HG03060 (cell line): ENCODE measurements at regions not wholly inside any gene's neighbourhood (a gene's known extent, or its start where the extent isn't known, plus 50 kb on each side); places are given as distances from the start of the nearest gene placed in this dataset.
A peak's percentile ranks its signal among the peaks of the same experiment; 100 is the strongest.
"Not testable (repeated sequence)": the region's sequence is repeated elsewhere in the genome, so short reads cannot be mapped to it uniquely, and the experiment has no call there.

Experiments used
- ATAC-seq: cut with Tn5 transposase; IDR thresholded peaks from one replicate; pipeline ENCODE4 v1.9.1; 2021; ENCODE audit warnings: low read depth, moderate number of reproducible peaks; ENCODE audit not compliant: unreplicated experiment

DNA sequence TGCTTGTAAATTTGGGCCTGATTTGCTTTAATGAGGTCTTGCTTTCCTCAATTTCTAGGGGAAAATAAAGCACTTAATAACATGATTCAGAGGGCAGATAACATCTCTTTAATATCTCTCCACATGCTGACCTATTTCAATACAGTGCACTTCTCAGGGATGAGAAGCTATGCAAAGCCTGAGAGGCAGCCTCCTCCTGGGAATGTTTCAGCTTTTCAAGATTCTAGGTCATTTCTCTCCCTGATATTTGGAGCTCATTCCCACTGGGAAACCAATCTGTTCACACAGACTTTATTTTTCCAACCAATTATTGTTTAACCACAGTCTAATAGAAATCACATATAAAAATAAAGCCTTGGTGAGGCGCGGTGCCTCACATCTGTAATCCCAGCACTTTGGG lies 67.0 kb upstream of the LSAMP start:
- no peak for ATAC-seq

DNA sequence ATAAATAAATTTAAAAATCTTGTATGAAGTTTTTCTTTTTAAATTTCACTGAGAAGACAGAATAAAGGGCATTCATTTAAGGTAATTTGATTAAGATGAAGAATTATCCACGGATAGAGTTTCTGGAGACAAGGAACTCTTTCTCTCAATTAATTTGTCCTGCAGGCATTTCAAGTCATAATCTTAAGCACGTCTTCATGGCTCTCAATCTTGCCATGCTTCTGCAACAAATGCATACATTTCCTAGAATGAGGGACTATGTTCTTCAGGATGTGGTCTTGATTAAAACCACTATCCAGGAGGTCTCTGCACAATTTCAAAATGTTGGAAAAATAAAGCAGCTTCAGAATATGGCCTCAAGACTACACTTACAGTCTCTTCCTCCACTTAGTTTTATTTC lies 67.6 kb upstream of the LSAMP start:
- no peak for ATAC-seq

DNA sequence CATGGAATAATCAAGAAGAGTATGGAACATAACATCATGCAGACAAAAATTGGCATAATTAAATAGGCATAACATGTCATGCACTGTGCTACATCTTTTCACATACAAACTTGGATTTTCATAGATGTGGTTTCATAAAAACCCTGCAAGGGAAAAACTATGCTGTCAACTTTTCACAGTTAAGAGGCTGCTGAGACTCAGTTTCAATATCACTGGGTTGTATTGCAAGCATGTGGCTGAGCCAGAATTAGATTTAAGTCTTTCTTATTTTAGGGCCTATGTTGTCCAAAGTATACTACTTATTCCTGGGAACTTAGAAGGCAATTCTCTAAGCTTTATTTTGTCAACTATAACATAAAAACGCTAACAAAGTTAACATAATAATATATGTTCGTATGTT lies 70.7 kb upstream of the LSAMP start:
- no peak for ATAC-seq

DNA sequence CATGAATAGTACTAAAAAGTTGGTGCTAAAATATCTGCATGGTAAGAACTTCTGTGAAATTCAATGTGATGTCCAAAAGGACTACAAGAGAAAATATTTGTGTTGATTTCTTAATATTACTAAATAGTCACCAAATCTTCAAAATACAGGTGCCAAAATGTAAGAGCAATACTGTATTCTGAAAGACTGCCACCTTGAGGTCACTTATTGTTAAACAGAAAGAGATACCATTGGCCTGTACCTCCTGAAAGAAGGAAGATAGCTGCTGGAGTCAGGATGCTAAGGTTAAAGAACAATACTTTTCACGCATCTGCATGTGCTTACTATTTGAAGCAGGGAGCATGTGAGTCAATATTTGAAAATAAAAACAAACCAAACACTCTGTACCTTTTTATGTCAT lies 72.0 kb upstream of the LSAMP start:
- ATAC-seq: no peak

DNA sequence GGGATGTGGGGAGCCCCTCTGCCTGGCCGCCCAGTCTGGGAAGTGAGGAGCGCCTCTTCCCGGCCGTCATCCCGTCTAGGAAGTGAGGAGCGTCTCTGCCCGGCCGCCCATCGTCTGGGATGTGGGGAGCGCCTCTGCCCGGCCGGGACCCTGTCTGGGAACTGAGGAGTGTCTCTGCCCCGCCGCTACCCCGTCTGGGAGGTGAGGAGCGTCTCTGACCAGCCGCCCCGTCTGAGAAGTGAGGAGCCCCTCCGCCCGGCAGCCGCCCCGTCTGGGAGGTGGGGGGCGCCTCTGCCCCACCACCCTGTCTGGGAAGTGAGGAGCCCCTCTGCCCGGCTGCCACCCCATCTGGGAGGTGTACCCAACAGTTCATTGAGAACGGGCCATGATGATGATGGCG lies 73.8 kb upstream of the LSAMP start:
- not testable (repeated sequence) for ATAC-seq

DNA sequence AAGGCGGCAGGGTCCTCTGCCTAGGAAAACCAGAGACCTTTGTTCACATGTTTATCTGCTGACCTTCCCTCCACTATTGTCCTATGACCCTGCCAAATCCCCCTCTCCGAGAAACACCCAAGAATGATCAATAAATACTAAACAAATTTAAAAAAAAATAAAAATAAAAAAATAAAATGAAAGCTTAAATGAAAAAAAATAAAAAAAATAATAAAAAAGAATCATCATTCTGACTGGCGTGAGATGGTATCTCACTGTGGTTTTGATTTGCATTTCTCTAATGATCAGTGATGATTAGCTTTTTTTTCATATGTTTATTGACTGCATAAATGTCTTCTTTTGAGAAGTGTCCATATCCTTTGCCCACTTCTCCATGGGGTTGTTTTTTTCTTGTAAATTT lies 74.5 kb upstream of the LSAMP start:
- not testable (repeated sequence) for ATAC-seq

DNA sequence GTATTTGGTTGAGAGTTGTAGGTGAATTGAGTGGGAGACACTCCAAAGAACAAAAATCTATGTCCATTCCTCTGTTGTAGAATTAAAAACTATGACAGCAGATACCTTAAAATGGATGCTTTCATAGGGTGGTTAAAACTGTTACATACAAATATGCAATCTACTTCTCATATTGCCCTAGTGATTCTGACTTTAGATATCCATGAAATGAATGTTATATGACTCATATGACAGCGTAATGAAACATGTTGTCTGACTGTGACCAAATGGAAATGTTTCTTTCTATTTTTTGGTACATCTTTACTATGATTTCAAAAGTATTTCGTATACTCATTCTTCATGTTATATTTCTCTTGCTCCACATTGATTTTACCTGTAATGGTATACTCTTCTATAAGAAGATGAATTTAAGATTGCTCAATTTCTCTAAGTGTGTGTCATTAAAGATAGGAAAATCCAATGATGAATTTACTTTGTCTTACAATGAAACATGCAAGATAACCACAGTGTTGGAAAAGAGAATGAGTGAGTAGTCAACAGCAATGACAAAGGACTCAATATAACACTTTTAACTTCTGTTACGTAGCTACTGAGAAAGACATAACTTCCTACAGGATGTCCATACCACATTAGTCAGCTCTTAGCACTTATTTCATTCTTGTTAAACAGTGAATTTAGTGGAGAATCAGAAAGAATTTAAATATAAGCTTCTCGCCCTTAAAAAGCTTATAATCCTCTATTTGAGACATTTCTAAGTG lies 79.3 kb upstream of the LSAMP start:
- no peak for ATAC-seq

DNA sequence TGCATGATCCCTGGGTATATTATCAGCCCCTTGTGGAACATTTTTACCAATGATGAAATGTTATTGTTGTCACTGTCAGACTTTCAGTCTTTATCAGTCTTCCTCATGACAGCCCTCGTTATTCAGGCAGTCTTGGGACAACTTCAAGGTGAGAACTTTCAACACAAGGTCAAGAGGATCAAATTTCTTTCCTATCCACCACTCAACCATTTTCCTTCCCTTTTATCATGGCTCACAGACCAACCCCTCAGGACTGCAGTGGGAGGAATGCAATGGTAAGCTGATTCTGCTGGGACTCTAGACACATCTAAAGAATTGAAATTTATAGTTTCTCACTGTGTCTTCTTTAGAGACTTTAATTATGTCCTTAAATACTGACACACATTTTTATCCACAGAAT lies 107.0 kb upstream of the LSAMP start:
- ATAC-seq: no peak

DNA sequence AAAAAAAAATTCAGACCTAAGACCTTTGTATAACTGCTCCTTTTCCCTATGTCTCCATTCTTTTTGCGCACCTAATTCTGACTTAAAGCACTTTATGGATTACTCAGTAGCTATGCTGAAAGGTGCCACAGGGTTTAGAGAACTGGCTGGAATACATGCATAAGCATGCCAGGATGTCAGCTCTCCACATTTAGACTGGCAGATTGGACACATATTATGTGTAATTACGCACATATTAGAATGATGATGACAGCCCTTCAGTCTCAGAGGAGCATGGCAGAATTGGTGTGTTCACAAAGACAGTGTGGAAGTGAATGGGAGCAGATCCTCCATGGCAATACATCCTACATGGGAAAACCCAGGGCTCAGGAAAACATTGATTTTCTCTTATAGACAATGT lies 108.1 kb upstream of the LSAMP start:
- no peak for ATAC-seq

DNA sequence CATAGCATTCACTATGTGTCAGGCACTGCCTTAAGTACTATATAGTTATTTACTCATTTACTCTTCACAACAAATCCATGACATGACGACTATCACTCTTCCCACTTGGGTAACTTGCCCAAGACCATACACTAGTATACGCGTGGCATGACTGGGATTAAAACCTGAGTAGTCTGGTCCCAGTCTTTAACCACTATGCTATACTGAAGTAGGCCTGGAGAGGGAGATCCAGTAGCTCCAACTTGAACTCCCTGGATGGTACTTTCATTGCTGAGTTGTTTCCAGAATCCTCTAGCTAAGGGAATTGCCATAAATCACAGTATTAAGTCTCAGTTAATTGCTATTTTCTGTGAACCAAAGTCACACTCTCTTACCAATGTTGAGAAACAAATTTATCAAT lies 116.2 kb upstream of the LSAMP start:
- no peak for ATAC-seq

DNA sequence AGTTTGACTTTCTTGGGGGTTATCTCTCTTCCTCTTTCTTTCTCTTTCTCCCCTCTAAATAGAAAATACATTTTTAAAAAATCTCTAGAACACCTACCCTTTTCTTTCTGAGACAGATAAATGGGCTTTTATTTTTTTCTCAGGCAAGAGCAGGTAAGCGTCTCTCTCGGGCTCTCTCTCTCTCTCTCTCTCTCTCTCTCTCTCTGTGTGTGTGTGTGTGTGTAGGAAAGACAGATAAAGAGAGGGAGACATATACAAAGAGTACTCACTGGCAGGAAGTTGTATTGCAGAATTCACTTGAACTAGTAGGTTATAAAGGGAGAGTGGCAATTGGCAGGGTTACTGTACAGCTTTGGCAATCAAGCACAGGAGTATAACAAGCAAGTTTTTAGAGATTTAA lies 118.1 kb upstream of the LSAMP start:
- ATAC-seq: no peak

DNA sequence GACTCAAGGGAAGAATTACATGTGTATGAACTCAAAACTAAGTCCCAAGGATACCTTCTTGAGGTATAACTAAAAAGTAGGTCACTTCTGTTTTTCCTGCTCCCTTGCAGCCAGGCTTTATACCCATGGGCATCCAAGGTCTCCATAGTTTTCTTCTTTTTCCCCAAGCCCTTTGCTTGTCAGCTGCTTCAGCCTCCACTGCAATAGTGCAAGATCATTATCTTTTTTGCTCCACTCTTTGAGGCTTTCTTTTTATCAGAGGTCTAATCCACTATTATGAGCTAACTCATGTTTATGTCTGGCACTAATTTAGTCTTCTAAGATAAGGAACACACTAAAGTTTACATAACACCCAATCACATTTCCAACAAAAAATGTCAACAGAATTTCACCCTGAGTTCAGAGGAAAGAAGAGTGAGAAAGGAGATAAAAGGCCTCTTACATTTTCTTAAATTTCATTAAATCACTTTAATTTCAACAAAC lies 121.2 kb upstream of the LSAMP start:
- no peak for ATAC-seq

DNA sequence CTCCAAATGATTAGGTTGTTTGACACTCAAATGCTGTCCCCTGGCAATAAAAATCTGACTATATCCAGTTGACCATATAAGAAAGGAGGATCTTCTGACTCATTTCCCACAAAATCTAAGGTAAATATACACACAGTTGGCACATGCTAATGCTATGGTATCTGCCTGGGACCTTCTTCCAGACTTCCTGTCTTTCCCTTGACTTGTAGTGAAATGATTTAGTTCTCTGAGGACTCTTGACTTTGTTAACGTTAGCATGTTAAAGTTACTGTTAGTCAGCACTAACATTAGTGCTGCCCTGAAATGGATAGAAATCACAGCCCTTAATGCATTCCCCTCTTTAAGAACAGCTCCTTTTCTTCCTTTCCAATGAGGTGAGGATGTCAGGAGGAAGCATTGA lies 124.3 kb upstream of the LSAMP start:
- no peak for ATAC-seq

DNA sequence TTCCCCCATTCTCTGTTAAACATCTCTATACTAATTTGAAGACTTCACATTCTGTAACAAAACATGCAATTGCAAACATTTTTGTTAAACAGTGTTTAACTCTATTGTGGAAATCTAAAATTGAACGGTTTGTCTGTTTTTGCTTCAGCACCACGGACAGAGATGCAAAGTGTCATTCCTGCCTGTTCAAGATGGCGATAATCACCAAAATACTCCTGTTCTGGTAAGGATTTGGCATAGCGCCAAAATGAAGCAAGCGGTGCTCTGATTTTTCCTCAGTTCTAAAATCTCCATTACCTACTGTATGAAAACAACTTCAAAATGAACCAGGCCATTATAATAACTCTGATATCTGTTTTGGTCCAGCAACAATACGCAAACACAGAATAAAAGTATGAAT lies 129.7 kb upstream of the TUSC7 start:
- ATAC-seq: no peak

DNA sequence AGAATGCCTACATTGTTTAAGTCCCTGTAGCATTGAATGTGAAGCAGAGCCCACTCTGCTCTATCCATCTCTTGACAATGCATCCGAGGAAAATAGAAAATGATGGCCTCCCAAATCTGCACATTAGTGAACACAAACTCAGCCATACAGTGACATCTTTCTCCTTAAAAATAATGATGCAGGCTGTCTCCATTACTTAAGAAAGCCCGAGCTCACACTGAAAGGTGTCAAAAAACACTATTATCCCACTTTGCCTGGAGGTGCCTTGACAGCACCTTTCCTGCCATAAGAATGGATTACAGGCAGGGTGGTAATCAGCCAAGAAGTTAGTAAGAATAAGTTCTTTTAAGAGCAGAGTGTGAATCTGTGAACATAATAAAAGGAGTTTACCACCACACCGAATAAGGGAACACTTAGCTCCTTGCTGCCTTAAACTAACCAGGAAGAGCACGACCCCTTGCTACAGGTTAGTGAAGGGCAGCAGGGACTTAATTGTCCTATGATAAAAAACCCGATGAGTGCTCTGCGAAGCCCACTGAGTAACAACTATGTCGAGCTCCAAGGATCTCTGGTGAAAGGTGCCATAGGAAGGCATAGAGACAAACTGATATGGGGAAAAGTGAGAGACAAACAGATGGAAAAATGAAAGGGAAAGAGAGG lies 123.2 kb upstream of the TUSC7 start:
- ATAC-seq: no peak

DNA sequence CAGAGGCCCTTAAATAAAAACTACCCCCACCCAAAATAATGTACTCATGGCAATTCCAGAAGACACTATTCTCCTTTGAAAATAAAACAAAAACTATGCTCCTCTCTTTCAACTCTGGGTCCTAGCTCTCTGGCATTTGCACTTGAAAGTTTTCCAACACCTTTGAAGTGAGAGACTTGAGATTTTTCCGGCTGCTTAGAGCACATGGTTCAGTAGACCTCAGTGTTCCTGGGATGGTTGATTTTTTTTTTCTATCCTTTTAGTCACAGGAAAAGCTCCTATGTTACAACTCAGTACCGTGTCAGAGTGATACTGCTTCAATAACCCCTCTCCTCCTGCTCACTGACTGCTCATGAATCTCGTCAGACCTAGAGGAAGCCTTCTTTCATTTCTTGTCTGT lies 118.3 kb upstream of the TUSC7 start:
- no peak for ATAC-seq

DNA sequence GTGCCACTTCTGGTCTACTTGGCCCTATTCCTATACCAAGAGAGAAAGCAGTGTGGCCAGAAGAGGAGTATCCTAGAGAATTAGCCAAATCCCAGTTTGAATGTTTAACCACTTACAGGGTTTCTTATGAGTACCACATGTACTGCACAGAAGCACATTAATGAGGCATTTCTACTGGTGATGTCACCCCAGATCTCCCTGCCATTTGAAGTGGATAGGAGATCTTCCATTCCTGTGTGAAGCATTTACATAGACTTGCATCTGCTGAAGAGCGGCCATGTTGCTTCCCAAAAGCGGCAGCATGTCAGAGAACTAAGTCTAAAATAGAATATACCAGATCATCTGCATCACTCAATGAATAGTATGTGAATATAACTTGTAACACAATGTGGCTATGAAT lies 108.4 kb upstream of the TUSC7 start:
- ATAC-seq: no peak

DNA sequence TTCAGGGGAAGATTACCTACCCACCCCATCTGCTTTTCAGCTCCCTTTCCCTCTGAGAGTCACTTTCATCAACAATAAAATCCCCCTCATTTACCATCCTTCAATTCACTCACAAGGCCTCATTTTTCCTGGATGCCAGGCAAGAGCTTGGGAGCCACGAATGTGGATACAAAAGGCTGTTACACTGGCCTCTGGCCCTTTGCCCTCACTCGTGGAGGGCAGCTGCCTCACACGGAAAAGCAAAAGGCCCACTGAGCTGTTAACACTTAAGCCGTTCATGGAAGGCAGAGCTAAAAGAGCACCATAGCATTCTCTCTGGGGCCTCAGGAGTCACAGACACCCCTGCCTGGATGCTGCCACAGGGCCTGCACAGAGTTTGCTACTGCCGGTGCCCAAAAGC lies 102.4 kb upstream of the TUSC7 start:
- no peak for ATAC-seq

DNA sequence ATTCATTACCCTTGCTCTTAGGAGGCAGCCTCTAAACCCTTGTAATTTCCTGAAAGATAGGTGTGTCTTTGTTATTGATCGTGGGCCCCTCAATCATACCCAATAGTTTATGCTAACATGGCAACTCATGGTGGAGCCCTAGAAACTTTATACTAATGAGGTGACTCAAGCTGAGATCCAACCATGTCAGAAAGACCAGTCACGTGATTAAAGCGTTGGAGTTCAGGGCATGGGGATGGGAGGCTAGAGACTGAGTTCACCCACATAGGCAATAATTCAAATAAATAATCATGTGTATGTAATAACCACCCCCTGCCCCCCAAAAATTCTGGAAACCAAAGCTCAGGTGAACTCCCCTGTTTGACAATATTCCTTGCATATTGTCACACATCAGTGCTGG lies 99.5 kb upstream of the TUSC7 start:
- no peak for ATAC-seq

DNA sequence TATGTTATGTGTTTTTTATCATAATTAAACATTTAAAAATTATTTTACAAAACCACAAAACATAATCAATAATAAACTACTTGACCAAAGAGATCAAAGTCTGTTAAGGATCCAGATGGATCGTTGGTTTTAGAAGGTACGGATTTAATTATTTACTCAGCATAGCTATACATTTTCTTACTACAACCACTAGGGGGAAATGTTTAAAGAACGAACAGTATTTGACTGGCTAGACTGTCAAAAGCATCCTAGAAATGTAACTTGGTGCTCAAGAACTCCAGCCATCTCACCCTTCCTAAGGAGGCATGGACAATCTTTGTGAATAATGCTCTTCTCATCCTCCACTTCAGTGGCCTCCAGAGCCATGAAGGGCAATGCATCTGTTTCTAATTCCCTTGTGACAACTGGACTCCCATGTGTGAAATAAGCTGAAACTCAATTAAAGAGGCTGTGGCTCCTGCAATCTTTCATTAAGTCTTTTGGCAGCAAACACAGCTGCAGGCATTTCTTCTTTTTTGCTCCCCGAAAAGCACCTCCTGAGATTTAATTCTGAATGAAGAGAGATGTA lies 94.7 kb upstream of the TUSC7 start:
- ATAC-seq: peak; percentile 67

DNA sequence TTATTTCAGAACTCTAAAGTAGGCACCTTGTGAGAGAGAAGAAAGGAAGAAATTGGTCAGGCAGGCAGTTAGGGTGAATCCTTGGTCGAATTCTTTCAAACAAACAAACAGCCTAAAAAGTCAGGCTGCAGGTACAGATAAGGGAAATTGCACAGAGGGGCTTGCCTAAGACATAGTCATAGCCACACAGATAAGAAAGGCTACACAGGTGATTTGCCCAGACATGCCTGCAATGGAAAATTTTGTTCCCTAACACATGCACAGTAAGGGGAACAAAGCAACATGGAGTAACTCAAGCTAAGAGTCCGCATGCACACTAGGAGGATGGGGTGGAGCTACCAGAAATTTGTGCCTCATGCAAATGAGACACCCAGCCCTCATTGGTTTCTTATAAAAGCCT lies 91.4 kb upstream of the TUSC7 start:
- ATAC-seq: no peak

DNA sequence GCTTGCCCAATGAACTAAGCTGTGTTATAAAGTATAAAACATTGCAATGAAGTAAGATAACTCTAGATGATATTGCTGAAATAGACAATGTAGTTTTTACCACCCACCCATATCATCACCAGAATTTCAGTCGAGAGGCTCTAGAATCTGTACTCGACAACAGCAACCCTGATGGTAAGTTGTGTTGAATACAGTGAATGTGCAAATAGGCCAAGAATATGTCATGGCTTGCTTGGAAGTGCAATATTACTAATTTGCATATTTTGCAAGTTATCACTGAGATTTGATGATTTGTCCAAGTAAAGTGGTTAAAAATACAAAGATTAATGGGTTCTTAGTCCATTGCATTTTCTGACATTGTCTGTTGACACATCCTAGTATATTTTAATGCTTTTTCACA lies 90.6 kb upstream of the TUSC7 start:
- no peak for ATAC-seq
